NCI-H2029 (cell line): ENCODE measurements at regions not wholly inside any gene's neighbourhood (a gene's known extent, or its start where the extent isn't known, plus 50 kb on each side); places are given as distances from the start of the nearest gene placed in this dataset.
"Not testable (repeated sequence)": the region's sequence is repeated elsewhere in the genome, so short reads cannot be mapped to it uniquely, and the experiment has no call there.

ENCODE experiments used
- DNase-seq: peaks from one replicate; lab custom pipeline; 2025; lab: John Stamatoyannopoulos, UW

GRCh38 chr2:113337809-113338208, 59.1 kb upstream of the PAX8 start:
- no peak for DNase-seq

DNA sequence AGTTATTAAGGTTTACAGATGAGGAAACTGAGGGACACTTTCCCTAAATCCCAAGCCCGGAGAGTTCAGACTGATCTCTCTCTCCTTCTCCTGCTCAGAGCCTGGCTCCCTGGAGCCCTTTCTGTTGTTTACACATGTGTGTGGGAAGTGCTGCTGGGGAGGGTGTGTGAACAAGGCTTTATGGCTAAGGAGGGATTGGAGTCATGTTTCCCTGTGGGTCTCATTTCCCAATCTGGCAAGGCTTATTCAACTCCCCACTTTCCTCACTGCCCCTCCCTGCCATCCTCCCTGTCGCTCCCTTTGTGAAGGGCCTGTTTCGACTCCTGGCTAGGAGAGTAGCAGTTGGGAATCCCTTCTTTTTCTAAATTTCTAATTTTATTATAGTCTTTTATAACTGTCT, 57.3 kb upstream of the PAX8 start:
- peak; percentile 26 for DNase-seq

DNA sequence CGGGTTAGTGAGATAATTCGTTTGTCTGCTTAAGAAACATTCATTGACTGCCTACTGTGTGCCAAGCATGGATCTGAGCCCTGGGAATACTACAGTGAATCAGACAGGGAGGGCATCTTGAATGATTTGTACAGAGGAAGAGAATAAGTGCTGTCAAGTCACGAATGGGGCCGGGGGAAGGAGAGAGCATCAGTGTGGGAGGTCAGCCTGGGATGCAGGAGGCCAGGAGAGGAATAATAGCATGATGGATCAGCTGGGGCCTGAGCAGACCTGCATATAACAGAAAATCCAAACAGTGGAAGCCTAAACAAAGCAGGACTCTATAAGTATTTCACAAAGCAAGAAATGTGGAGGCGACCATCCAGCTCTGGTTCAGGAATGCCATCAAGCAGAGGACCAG, 55.4 kb upstream of the PAX8 start:
- no peak for DNase-seq

GRCh38 chr2:113333735-113334134, 55.0 kb upstream of the PAX8 start:
- not testable (repeated sequence) for DNase-seq

DNA sequence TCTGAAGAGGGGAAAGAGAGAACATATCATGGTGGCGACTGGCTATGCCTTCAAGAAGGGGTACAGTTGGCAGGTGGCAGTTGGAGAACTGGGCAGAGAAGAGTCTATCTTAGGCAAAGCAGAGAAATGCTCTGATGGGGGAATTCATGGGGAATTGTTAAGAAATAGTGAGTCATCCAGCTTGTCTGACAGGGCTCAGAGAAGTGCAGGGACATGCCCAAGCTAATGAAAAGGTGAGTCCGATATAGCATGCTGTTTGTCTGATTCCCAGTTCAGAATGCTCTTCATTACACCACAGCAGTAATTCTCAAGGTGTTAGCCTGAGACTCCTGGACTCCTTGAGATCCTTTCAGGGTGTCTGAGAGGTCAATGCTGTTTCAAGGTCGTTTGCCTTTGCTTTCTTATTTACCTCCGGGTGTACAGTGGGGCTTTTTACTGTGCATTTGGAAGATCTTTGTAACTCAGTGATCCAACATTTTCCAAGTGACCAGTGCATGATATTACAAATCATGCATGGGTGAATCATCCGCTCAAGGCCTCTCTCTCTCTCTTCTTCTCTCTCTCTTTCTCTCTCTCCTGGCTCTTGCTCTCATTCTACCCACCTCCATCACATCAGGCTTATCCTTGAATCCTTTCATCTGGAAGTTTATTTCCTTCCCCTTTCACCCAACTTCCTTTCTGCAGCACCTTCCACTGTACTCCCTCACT, 51.5 kb upstream of the PAX8 start:
- not testable (repeated sequence) for DNase-seq

DNA sequence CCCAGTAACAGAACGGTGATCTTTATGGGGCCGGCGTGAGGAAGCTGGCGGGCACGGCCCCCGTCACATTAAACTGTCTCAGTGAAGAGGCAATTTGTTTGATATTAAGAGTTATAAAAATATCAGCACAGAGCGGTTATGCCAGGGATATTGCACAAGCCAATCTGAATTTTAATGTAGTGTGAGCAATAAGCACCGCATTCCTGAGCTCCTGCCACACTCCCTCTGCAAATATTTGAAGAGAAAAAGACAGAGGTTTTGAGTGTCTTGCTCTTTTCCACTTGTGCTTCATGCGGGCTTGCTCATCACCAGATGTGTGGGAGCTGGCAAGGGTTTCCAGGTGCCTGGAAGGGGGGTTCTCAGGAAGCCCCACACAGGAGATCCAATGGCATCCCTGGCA, 50.3 kb upstream of the PAX8 start:
- DNase-seq: not testable (repeated sequence)

GRCh38 chr2:113328572-113328971, 49.9 kb upstream of the PAX8 start:
- DNase-seq: not testable (repeated sequence)
